Left ventricle myocardium superior (tissue), 1 donor: ENCODE measurements at regions not wholly inside any gene's neighbourhood (a gene's known extent, or its start where the extent isn't known, plus 50 kb on each side); places are given as distances from the start of the nearest gene placed in this dataset.

Experiments
- ATAC-seq: fragments of 200-7000 bp; cut with Tn5 transposase; one replicate; pipeline ENCODE4 v1.9.1; 2020; ENCODE audit warnings: mild to moderate bottlenecking, moderate library complexity
- DNase-seq: peaks from one replicate; pipeline ENCODE4 v3.0.0-alpha.2; 2020
- intact Hi-C: fragments of 100-400 bp; cut with micrococcal nuclease; formaldehyde crosslinking; loops from one replicate; pipeline ENCODE4 v1.11.0; 2022
- donor health status: DM: no; HTN: yes; CAD: no; lungs with severe emphysema.

DNA sequence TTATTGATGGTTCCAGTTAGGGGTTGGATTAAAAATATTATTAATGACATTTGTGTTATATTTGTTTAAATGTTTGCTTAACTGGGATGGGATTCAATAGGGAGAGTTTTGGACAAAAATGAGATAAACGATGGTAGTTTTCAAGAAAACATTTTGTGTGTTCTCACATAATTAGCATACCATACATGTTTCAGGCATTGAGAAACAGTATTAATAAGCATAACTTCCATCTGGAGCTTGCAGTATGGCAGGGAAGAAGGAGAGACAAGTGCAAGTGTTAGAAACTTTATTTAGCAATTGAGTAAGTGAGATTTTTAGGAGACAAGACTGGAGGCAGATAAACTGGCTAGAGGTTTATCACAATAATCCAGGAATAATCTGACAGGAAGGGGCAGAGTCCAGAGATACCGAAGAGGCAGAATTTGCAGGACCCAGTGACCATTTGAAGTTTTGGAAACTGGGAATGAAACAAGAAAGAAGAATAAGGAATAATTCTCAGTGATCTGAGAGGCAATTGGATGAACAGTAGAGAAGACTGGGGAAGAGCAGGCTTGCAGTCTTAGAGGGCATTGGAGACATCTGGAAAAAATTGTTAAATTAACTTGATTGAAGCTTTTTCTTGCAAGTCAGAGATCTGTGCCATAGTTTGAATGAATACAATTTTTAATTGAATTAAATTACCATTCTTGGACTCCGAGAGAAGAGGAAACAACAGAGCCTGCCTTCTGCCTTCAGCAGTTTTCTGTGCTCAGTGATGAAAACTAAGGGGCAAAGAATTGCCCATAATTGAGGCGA, 73.0 kb upstream of the PTCHD4 start:
- ATAC-seq (no peak), DNase-seq (no peak)
- intact Hi-C loops = no loop called here

DNA sequence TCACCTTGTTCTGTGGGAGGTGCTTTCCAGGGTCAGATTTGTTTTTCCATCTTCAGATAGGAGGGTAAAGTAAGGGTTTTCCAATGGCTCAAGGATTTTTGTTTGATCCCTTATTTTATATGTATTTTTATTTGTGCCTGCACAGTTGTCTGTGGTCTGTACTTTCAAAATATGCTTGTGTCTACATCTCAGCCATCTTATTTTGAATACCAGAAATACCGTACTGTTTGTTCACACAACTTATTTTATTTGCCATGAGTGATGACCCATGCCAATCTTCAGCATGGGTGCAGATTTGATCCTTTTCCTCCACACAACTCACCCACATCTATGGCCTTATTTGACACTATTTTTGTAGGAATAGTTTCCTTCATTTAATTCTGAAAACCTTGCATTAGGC, 72.2 kb upstream of the PTCHD4 start:
- DNase-seq (no peak), ATAC-seq (no peak)
- intact Hi-C loops = no loop called here

DNA sequence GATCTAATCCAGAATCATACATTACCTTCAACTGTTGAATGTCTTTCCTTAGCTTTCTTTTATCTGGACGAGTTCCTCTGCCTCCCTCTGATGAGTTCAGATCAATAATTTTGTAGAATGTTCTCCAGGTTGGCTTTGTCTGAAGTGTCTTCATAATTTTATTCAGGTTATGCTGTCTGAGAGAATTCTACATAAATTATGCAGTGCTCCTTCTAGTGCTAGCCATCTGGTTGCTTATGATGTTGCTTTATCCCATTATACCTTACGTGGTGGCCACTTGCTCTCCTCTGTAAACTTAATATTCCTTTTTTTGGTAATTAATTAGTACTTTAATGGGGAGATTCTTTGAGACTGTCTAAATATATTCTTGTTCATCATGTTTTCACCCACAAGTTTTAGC, 67.7 kb upstream of the PTCHD4 start:
- DNase-seq (no peak), ATAC-seq (no peak)
- intact Hi-C loops = no loop called here

DNA sequence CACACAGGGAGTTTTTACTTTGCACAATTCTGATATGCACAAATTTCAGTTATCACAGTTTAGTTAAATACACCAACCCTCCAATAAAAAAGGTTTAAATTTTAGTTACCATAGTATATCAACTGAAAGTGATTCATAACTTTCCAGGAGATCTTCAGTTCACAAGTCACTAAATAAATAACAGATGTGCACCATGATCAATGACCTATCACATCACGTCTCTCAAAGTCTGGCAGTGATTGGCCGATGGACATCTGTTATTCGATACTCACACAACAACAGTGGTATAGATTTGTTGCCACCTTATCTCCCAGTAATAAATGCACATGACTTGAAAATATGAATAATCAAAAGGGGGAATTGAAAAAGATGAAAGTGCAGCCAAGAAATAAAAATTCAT, 66.8 kb upstream of the PTCHD4 start:
- ATAC-seq (no peak), DNase-seq (no peak)
- intact Hi-C loops = no loop called here

DNA sequence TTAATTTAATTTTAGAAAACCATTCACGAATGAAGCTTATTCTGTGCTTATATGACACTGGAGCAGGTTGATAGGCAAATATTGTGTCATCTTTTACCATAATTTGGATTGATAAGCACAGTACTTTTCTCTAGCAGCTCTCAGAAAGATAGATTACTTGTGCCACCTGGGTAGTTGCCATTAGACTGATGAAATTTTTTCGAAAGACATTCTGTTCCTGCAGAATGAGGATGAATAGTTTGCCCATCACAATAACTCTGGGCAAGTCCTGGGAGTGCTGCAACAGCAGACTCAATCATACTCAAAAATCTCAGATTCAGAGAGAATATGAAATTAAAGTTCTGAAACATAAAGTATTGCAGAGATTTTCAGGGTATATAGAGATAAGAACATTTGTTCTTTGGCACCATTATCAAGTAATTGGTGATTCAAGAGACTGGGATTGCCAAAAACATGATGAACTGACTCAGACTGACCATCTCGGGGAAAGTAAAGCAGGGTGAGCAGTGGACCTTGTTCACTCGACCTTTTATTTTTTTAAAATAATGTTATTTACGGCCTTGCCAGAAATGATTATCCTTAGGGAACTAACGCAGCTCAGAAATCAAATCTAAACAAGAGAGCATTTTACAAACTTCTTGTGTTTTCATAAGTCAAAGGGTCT, 65.8 kb upstream of the PTCHD4 start:
- ATAC-seq (no peak), DNase-seq (no peak)
- intact Hi-C loops = no loop called here

DNA sequence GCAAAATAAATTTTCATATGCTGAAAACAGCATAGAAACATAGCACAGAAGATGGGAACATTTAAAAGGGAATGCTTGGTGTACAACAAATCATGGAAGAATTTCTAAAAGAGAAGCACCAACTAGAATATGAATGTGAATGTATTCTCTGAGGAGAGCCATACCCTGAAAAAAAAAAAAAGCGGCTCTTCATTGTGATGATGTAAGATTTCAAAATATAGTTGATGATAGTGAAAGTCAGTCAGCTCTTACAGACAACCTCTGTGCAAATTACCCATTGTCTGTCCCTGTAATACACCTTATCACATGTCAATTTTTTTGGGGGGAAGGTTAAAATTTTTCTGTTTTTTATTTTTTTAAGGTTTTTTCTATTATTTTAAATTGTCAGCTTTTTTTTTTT, 58.6 kb upstream of the PTCHD4 start:
- no peak for DNase-seq
- no peak for ATAC-seq
- intact Hi-C loops = no loop called here
